ENCODE measurements at regions not wholly inside any gene's neighbourhood (a gene's known extent, or its start where the extent isn't known, plus 50 kb on each side); places are given as distances from the start of the nearest gene placed in this dataset.

- H3K4me3 Mint-ChIP-seq: no peak overlapping the region
- peaks cover 0 to 2% (median 0%) of the 10 kb centered on the region in 3 donors for H3K27me3 Mint-ChIP-seq (ENCODE audit: low read depth in 3 of 3)
- peaks cover 4 to 24% (median 8%) of the 10 kb centered on the region in 6 donors for H3K9me3 Mint-ChIP-seq
- no peaks in the 10 kb centered on the region for H3K4me1 Mint-ChIP-seq
- no peak for DNase-seq
- no peak overlapping the region for H3K27ac Mint-ChIP-seq
- H3K36me3 Mint-ChIP-seq: no peaks in the 10 kb centered on the region
These were observed 607.5 kb downstream of the HDGFL1 start for GRCh38 chr6:23176883-23177282.

GRCh38 chr6:23177806-23178205 is 608.4 kb downstream of the HDGFL1 start:
- H3K27ac Mint-ChIP-seq: no peak overlapping the region
- DNase-seq: no peak
- peaks cover 3 to 24% (median 7%) of the 10 kb centered on the region in 6 donors for H3K9me3 Mint-ChIP-seq
- no peaks in the 10 kb centered on the region for H3K4me1 Mint-ChIP-seq
- H3K27me3 Mint-ChIP-seq (ENCODE audit: low read depth in 3 of 3): peaks cover 0 to 2% (median 0%) of the 10 kb centered on the region in 3 donors
- H3K4me3 Mint-ChIP-seq: no peak overlapping the region
- no peaks in the 10 kb centered on the region for H3K36me3 Mint-ChIP-seq

GRCh38 chr6:23179994-23180393 is 610.6 kb downstream of the HDGFL1 start:
- Mint-ChIP-seq H3K27ac (no peak overlapping the region), H3K4me1 (no peaks in the 10 kb centered on the region), H3K36me3 (no peaks in the 10 kb centered on the region), H3K9me3 (peaks cover 4 to 24% (median 8%) of the 10 kb centered on the region in 6 donors), H3K27me3 (ENCODE audit: low read depth in 3 of 3) (peaks cover 0 to 2% (median 0%) of the 10 kb centered on the region in 3 donors), H3K4me3 (no peak overlapping the region)
- DNase-seq: no peak

- no peaks in the 10 kb centered on the region for H3K4me1 Mint-ChIP-seq
- no peak overlapping the region for H3K4me3 Mint-ChIP-seq
- H3K36me3 Mint-ChIP-seq: no peaks in the 10 kb centered on the region
- no peak overlapping the region for H3K27ac Mint-ChIP-seq
- DNase-seq: no peak
- peaks cover 4 to 24% (median 7%) of the 10 kb centered on the region in 6 donors for H3K9me3 Mint-ChIP-seq
- H3K27me3 Mint-ChIP-seq (ENCODE audit: low read depth in 3 of 3): no peaks in the 10 kb centered on the region
These were observed 611.3 kb downstream of the HDGFL1 start for GRCh38 chr6:23180504-23181293.

- H3K27me3 Mint-ChIP-seq (ENCODE audit: low read depth in 3 of 3): no peaks in the 10 kb centered on the region
- no peak overlapping the region for H3K27ac Mint-ChIP-seq
- peaks cover 4 to 31% (median 5%) of the 10 kb centered on the region in 6 donors for H3K9me3 Mint-ChIP-seq
- no peaks in the 10 kb centered on the region for H3K36me3 Mint-ChIP-seq
- no peaks in the 10 kb centered on the region for H3K4me1 Mint-ChIP-seq
- DNase-seq: no peak
- no peak overlapping the region for H3K4me3 Mint-ChIP-seq
These were observed 612.2 kb downstream of the HDGFL1 start for GRCh38 chr6:23181356-23182110.

- Mint-ChIP-seq H3K4me1 (no peaks in the 10 kb centered on the region), H3K4me3 (no peak overlapping the region), H3K36me3 (no peaks in the 10 kb centered on the region), H3K9me3 (peaks cover 5 to 31% (median 9%) of the 10 kb centered on the region in 6 donors), H3K27ac (no peak overlapping the region), H3K27me3 (ENCODE audit: low read depth in 3 of 3) (no peaks in the 10 kb centered on the region)
- no peak for DNase-seq
These were observed 614.5 kb downstream of the HDGFL1 start for GRCh38 chr6:23183846-23184245.

- Mint-ChIP-seq H3K27me3 (ENCODE audit: low read depth in 3 of 3) (no peaks in the 10 kb centered on the region), H3K36me3 (no peaks in the 10 kb centered on the region), H3K4me3 (no peak overlapping the region), H3K27ac (no peak overlapping the region), H3K9me3 (peaks cover 5 to 31% (median 9%) of the 10 kb centered on the region in 6 donors), H3K4me1 (no peaks in the 10 kb centered on the region)
- DNase-seq: no peak
These were observed 615.0 kb downstream of the HDGFL1 start for GRCh38 chr6:23184351-23184750.

- peaks cover 0 to 42% (median 13%) of the 10 kb centered on the region in 6 donors for H3K9me3 Mint-ChIP-seq
- no peak for DNase-seq
- no peaks in the 10 kb centered on the region for H3K4me1 Mint-ChIP-seq
- no peak overlapping the region for H3K27ac Mint-ChIP-seq
- H3K27me3 Mint-ChIP-seq (ENCODE audit: low read depth in 3 of 3): peaks cover 0 to 1% (median 0%) of the 10 kb centered on the region in 3 donors
- no peak overlapping the region for H3K4me3 Mint-ChIP-seq
- no peaks in the 10 kb centered on the region for H3K36me3 Mint-ChIP-seq
These were observed 626.1 kb downstream of the HDGFL1 start for GRCh38 chr6:23195487-23195886.

GRCh38 chr6:23199541-23199940 is 630.2 kb downstream of the HDGFL1 start:
- no peak overlapping the region for H3K27ac Mint-ChIP-seq
- DNase-seq: no peak
- no peak overlapping the region for H3K4me3 Mint-ChIP-seq
- peaks cover 4 to 32% (median 14%) of the 10 kb centered on the region in 6 donors for H3K9me3 Mint-ChIP-seq
- no peaks in the 10 kb centered on the region for H3K4me1 Mint-ChIP-seq
- H3K27me3 Mint-ChIP-seq (ENCODE audit: low read depth in 3 of 3): no peaks in the 10 kb centered on the region
- no peaks in the 10 kb centered on the region for H3K36me3 Mint-ChIP-seq

- Mint-ChIP-seq H3K4me3 (no peak overlapping the region), H3K9me3 (peaks cover 4 to 27% (median 12%) of the 10 kb centered on the region in 6 donors), H3K27me3 (ENCODE audit: low read depth in 3 of 3) (no peaks in the 10 kb centered on the region), H3K36me3 (no peaks in the 10 kb centered on the region), H3K27ac (no peak overlapping the region), H3K4me1 (no peaks in the 10 kb centered on the region)
- DNase-seq: no peak
These were observed 631.6 kb downstream of the HDGFL1 start for GRCh38 chr6:23200946-23201345.

GRCh38 chr6:23202207-23202606 is 632.8 kb downstream of the HDGFL1 start:
- Mint-ChIP-seq H3K27ac (no peak overlapping the region), H3K4me1 (no peaks in the 10 kb centered on the region), H3K27me3 (ENCODE audit: low read depth in 3 of 3) (no peaks in the 10 kb centered on the region), H3K9me3 (peaks cover 4 to 25% (median 14%) of the 10 kb centered on the region in 6 donors), H3K36me3 (no peaks in the 10 kb centered on the region), H3K4me3 (no peak overlapping the region)
- no peak for DNase-seq

- DNase-seq: no peak
- Mint-ChIP-seq H3K4me3 (no peak overlapping the region), H3K27me3 (ENCODE audit: low read depth in 3 of 3) (no peaks in the 10 kb centered on the region), H3K9me3 (peaks cover 17 to 63% (median 29%) of the 10 kb centered on the region in 6 donors), H3K36me3 (no peaks in the 10 kb centered on the region), H3K4me1 (no peaks in the 10 kb centered on the region), H3K27ac (no peak overlapping the region)
These were observed 643.0 kb downstream of the HDGFL1 start for GRCh38 chr6:23212398-23212797.

- peaks cover 10 to 61% (median 29%) of the 10 kb centered on the region in 6 donors for H3K9me3 Mint-ChIP-seq
- H3K27me3 Mint-ChIP-seq (ENCODE audit: low read depth in 3 of 3): no peaks in the 10 kb centered on the region
- no peaks in the 10 kb centered on the region for H3K36me3 Mint-ChIP-seq
- no peak overlapping the region for H3K27ac Mint-ChIP-seq
- H3K4me3 Mint-ChIP-seq: no peak overlapping the region
- DNase-seq: no peak
- no peaks in the 10 kb centered on the region for H3K4me1 Mint-ChIP-seq
These were observed 643.8 kb downstream of the HDGFL1 start for GRCh38 chr6:23213193-23213592.

GRCh38 chr6:23213651-23214050 is 644.3 kb downstream of the HDGFL1 start:
- Mint-ChIP-seq H3K4me1 (no peaks in the 10 kb centered on the region), H3K27me3 (ENCODE audit: low read depth in 3 of 3) (no peaks in the 10 kb centered on the region), H3K27ac (no peak overlapping the region), H3K36me3 (no peaks in the 10 kb centered on the region), H3K9me3 (peaks cover 10 to 57% (median 27%) of the 10 kb centered on the region in 6 donors), H3K4me3 (no peak overlapping the region)
- no peak for DNase-seq

All from immature natural killer cell (primary cell).